ENCODE measurements at regions not wholly inside any gene's neighbourhood (a gene's known extent, or its start where the extent isn't known, plus 50 kb on each side); places are given as distances from the start of the nearest gene placed in this dataset.

- TF ChIP-seq, protein P1, sequence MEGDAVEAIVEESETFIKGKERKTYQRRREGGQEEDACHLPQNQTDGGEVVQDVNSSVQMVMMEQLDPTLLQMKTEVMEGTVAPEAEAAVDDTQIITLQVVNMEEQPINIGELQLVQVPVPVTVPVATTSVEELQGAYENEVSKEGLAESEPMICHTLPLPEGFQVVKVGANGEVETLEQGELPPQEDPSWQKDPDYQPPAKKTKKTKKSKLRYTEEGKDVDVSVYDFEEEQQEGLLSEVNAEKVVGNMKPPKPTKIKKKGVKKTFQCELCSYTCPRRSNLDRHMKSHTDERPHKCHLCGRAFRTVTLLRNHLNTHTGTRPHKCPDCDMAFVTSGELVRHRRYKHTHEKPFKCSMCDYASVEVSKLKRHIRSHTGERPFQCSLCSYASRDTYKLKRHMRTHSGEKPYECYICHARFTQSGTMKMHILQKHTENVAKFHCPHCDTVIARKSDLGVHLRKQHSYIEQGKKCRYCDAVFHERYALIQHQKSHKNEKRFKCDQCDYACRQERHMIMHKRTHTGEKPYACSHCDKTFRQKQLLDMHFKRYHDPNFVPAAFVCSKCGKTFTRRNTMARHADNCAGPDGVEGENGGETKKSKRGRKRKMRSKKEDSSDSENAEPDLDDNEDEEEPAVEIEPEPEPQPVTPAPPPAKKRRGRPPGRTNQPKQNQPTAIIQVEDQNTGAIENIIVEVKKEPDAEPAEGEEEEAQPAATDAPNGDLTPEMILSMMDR (IDR thresholded peaks at IDR 0.05; ENCODE audit: control insufficient read depth, extremely low read depth, insufficient read depth): no peak
Measured at GRCh38 chr7:68682910-68683309, 915.4 kb upstream of the AUTS2 start.

GRCh38 chr7:68684246-68684839 lies 913.9 kb upstream of the AUTS2 start:
- no peak for DNase-seq (ENCODE audit: low read depth)
- no peak overlapping the region for H3K4me3 ChIP-seq (ENCODE audit: low read depth, low read length)
- TF ChIP-seq, protein P1 (IDR thresholded peaks at IDR 0.05; ENCODE audit: control insufficient read depth, extremely low read depth, insufficient read depth): no peak

More at GRCh38 chr7:68682910-68683309, 915.4 kb upstream of the AUTS2 start:
- DNase-seq (ENCODE audit: low read depth): no peak
- no peak overlapping the region for H3K4me3 ChIP-seq (ENCODE audit: low read depth, low read length)

- no peak for DNase-seq (ENCODE audit: low read depth)
- H3K4me3 ChIP-seq (ENCODE audit: low read depth, low read length): no peak overlapping the region
- TF ChIP-seq, protein P1 (IDR thresholded peaks at IDR 0.05; ENCODE audit: control insufficient read depth, extremely low read depth, insufficient read depth): no peak
Measured at GRCh38 chr7:68684996-68685395, 913.3 kb upstream of the AUTS2 start.

DNA sequence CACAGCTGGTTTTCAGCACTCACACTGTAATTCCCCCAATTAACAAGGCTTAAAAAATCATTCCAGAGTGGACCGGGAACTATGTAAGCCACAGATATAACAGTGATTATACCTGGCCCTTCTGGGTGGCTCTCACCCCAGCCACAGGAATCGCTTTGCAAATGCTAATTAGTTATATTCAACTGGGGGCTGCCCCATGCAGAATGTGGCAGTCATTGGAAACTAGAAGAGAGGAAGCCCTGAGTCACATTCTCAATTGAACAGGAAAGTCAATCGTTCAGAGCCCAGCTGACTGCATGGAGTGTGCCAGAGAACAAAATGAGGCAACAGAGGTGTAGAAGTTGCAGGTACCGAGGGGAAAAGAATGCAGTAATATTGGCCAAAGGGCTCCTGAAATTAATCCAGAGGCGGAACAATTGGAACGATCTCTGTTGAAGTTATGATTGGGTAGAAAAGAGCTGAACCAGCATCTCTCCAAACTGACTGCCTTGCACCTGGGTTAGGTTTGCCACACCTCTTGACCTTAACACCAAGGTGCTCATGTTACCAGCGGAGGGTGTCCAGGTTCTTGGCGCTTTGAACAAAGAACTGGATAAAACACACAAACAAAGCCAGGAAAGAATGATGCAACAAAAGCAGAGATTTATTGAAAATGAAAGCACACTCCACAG lies 909.7 kb upstream of the AUTS2 start:
- no peak overlapping the region for H3K4me3 ChIP-seq (ENCODE audit: low read depth, low read length)
- TF ChIP-seq, protein P1 (IDR thresholded peaks at IDR 0.05; ENCODE audit: control insufficient read depth, extremely low read depth, insufficient read depth): no peak
- no peak for DNase-seq (ENCODE audit: low read depth)

DNA sequence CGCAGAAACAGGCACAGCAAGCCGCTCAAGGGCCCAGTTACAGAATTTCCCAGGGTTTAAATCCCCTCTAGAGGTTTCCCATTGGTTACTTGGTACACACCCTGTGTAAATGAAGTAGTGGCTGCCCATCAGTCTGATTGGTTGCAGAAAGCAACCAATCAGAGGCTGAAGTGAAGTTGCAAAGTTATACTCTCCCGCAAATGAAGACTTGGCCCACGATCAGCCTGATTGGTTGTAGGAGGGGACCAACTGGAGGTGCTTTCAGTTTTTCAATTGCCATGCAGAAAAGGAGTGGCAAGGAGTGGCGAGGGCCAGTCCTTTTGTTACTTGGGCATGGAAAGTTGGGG lies 909.2 kb upstream of the AUTS2 start:
- no peak overlapping the region for H3K4me3 ChIP-seq (ENCODE audit: low read depth, low read length)
- TF ChIP-seq, protein P1 (IDR thresholded peaks at IDR 0.05; ENCODE audit: control insufficient read depth, extremely low read depth, insufficient read depth): no peak
- no peak for DNase-seq (ENCODE audit: low read depth)

DNA sequence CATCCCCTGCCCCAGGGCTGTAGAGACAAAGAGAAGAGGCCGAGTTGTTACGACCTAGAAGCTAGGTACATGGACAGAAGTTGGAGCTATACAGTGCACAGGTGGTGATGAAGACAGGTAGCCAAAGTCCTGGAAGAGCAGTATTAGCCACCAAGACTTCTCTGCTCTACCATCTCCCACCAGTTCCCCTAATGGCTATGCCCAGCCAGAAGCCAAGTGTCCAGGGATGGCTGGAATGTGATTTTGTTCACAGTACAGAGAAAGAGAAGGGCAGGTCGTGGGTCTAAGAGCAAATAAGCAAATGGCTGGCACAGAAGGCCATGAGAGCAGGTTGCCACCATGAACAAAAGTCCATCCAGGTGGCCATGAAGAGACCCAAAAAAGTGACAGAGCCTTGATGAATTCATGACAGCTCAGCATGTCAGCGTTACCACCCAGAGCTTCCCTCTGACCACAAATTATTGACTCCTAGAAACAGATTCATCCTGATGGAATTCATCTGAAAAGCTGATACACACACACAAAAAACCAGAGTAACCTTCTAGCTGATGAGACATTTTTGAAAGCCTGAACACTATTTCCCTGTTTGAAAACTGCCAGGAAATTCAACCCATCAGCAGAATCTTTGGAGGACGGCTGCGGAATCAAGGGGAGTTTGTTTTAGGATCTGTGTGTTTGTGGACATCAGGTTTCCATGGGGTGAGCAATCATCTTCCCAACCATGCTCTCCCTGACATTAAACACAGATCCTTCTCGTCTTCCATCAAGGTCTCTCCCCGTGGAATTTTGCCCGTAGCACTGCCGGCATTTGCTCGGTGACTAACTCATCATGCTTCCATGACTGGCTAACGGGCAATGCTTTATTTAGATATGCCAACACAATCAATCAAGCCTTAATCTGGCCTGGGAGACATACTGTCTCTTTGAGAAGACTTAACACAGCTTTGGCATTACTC lies 906.7 kb upstream of the AUTS2 start:
- H3K4me3 ChIP-seq (ENCODE audit: low read depth, low read length): no peak overlapping the region
- TF ChIP-seq, protein P1 (IDR thresholded peaks at IDR 0.05; ENCODE audit: control insufficient read depth, extremely low read depth, insufficient read depth): no peak
- no peak for DNase-seq (ENCODE audit: low read depth)

Measured in LNCaP clone FGC (cell line).